ENCODE measurements at regions not wholly inside any gene's neighbourhood (a gene's known extent, or its start where the extent isn't known, plus 50 kb on each side); places are given as distances from the start of the nearest gene placed in this dataset.
"Not testable (repeated sequence)": the region's sequence is repeated elsewhere in the genome, so short reads cannot be mapped to it uniquely, and the experiment has no call there.

DNA sequence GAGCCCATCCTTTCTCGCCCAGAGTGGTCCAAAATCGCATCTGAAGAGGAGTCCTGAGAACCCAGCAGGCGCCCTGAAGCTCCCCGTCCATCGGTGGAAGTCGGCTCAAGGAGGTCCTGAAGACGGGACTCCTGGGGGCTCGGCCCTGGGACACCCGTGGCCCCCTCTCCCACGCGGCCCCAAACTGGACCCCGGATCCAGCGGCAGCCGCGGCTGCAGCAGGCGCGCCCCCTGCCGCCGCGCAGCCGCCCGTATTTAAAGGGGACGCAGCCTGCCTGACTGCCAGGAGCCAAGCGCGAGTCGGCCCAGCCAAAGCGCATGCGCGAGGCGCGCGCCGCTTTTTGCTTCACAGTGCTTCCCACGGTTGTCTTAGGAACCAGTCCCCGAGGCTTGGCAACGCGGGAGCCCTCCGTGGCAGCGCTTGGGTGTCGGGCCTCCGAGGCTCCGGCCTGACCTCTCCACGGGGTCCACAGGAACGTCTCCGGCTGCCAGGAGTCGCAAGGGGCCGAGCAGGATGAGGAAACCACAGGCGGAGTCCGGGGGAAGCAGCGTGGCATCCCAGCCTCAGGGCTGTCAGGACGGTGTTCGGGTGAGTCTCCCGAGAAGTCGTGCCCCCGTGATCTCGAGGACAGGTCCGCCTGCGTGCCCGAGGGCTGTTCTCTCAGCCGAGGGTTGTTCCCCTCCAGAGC, 691.6 kb downstream of the KCNJ18 start:
- WGBS, 2 donors (ENCODE audit: low coverage in 1 of 2) = 84% methylated on average over 30 of the region's 60 CpGs; no CpG with 5 or more reads in 1 of the 2 donors
- H3K4me3 ChIP-seq; H3K27me3 ChIP-seq; H3K4me1 ChIP-seq; in situ Hi-C loops (cut with MboI; ENCODE audit: low pct_ligation_motif_present in 1 of 4, low pct_unique_long_range_greater_than_20kb in 1 of 4, low sequenced_read_pairs in 3 of 4); H3K27ac ChIP-seq; H3K9me3 ChIP-seq; DNase-seq; H3K36me3 ChIP-seq; intact Hi-C loops (cut with DNase I; ENCODE audit: low total_unique reads): not testable (repeated sequence)

GRCh38 chr17:22384461-22384800, 692.1 kb downstream of the KCNJ18 start:
- H3K4me3 ChIP-seq; in situ Hi-C loops (cut with MboI; ENCODE audit: low pct_ligation_motif_present in 1 of 4, low pct_unique_long_range_greater_than_20kb in 1 of 4, low sequenced_read_pairs in 3 of 4); DNase-seq; H3K4me1 ChIP-seq; H3K36me3 ChIP-seq; H3K27me3 ChIP-seq; H3K9me3 ChIP-seq; H3K27ac ChIP-seq; intact Hi-C loops (cut with DNase I; ENCODE audit: low total_unique reads): not testable (repeated sequence)
- 81% methylated on average over 13 of the region's 19 CpGs; no CpG with 5 or more reads in 1 of the 2 donors for WGBS, 2 donors (ENCODE audit: low coverage in 1 of 2)

- DNase-seq, H3K9me3 ChIP-seq: not testable (repeated sequence)
Observed at GRCh38 chr17:22398446-22398845, 706.1 kb downstream of the KCNJ18 start.

GRCh38 chr17:22399037-22399436, 706.7 kb downstream of the KCNJ18 start:
- H3K36me3 ChIP-seq; H3K27me3 ChIP-seq; H3K4me3 ChIP-seq; intact Hi-C loops (cut with DNase I; ENCODE audit: low total_unique reads); in situ Hi-C loops (cut with MboI; ENCODE audit: low pct_ligation_motif_present in 1 of 4, low pct_unique_long_range_greater_than_20kb in 1 of 4, low sequenced_read_pairs in 3 of 4); H3K27ac ChIP-seq; DNase-seq; H3K9me3 ChIP-seq; H3K4me1 ChIP-seq: not testable (repeated sequence)
- no CpG with 5 or more reads among the region's 40 CpGs for WGBS, 2 donors (ENCODE audit: low coverage in 1 of 2)

More at GRCh38 chr17:22398446-22398845, 706.1 kb downstream of the KCNJ18 start:
- in situ Hi-C loops (cut with MboI; ENCODE audit: low pct_ligation_motif_present in 1 of 4, low pct_unique_long_range_greater_than_20kb in 1 of 4, low sequenced_read_pairs in 3 of 4); H3K27me3 ChIP-seq; H3K4me3 ChIP-seq; H3K27ac ChIP-seq; intact Hi-C loops (cut with DNase I; ENCODE audit: low total_unique reads); H3K4me1 ChIP-seq; H3K36me3 ChIP-seq: not testable (repeated sequence)
- 81% methylated on average over 6 of the region's 19 CpGs; no CpG with 5 or more reads in 1 of the 2 donors for WGBS, 2 donors (ENCODE audit: low coverage in 1 of 2)

- H3K9me3 ChIP-seq; H3K27ac ChIP-seq; intact Hi-C loops (cut with DNase I; ENCODE audit: low total_unique reads); H3K4me3 ChIP-seq; H3K36me3 ChIP-seq; H3K27me3 ChIP-seq; H3K4me1 ChIP-seq; in situ Hi-C loops (cut with MboI; ENCODE audit: low pct_ligation_motif_present in 1 of 4, low pct_unique_long_range_greater_than_20kb in 1 of 4, low sequenced_read_pairs in 3 of 4); DNase-seq: not testable (repeated sequence)
- WGBS, 2 donors (ENCODE audit: low coverage in 1 of 2) = no CpG with 5 or more reads among the region's 39 CpGs
Observed at GRCh38 chr17:22405080-22405479, 712.8 kb downstream of the KCNJ18 start.

- in situ Hi-C loops (cut with MboI; ENCODE audit: low pct_ligation_motif_present in 1 of 4, low pct_unique_long_range_greater_than_20kb in 1 of 4, low sequenced_read_pairs in 3 of 4) = no loop called here
Observed at GRCh38 chr17:22409160-22409751, 716.9 kb downstream of the KCNJ18 start.

More at GRCh38 chr17:22409160-22409751, 716.9 kb downstream of the KCNJ18 start:
- TF ChIP-seq EP300 (IDR thresholded peaks at IDR 0.05; ENCODE audit: low read depth) = no peak
- TF ChIP-seq POLR2AphosphoS5 (IDR thresholded peaks at IDR 0.05) = no peak
- no peak for TF ChIP-seq CTCF (IDR thresholded peaks at IDR 0.05)
- TF ChIP-seq POLR2A (IDR thresholded peaks at IDR 0.05) = no peak
- no peaks in the 10 kb centered on the region for H3K27me3 ChIP-seq
- intact Hi-C loops (cut with DNase I; ENCODE audit: low total_unique reads) = no loop called here
- no peak for DNase-seq
- no peaks in the 10 kb centered on the region for H3K9me3 ChIP-seq
- H3K27ac ChIP-seq = no peak overlapping the region
- H3K36me3 ChIP-seq = no peaks in the 10 kb centered on the region
- H3K4me1 ChIP-seq = no peaks in the 10 kb centered on the region
- no peak overlapping the region for H3K4me3 ChIP-seq
- WGBS, 2 donors (ENCODE audit: low coverage in 1 of 2) = 90% methylated on average over 44 of the region's 52 CpGs; no CpG with 5 or more reads in 1 of the 2 donors
